H1 (cell line): ENCODE measurements at regions not wholly inside any gene's neighbourhood (a gene's known extent, or its start where the extent isn't known, plus 50 kb on each side); places are given as distances from the start of the nearest gene placed in this dataset.
"Not testable (repeated sequence)": the region's sequence is repeated elsewhere in the genome, so short reads cannot be mapped to it uniquely, and the experiment has no call there.

Source experiments
- CTCF ChIA-PET: fragments of 300-600 bp; sonication (Branson Sonifier 250); formaldehyde crosslinking; loops from one replicate; lab custom pipeline; 2021; ENCODE audit not compliant: partially characterized antibody; lab: Charles Lee
- POLR2A ChIA-PET: fragments of 300-600 bp; sonication (Branson Sonifier 250); formaldehyde crosslinking; loops from one replicate; lab custom pipeline; 2021; ENCODE audit warnings: inconsistent platforms; ENCODE audit not compliant: partially characterized antibody; lab: Charles Lee
- DNase-seq, 2 experiments: peaks; one replicate each; pipeline versions ENCODE4 v3.0.0 to v3.0.0-alpha.2; 2010 to 2022; ENCODE audit warnings: low spot score in 2 of 2, low read depth in 1 of 2, mixed read lengths in 1 of 2
- FAIRE-seq: peaks from 2 replicates; lab custom pipeline; 2011; peaks lifted over from hg19 to GRCh38; lab: Jason Lieb, UNC
- H2AFZ ChIP-seq: 2 replicates; pipeline ENCODE4 v1.8.1; 2012; ENCODE audit warnings: low read length, inconsistent platforms
- H2AK5ac ChIP-seq: 2 replicates; pipeline ENCODE4 v1.6.1; 2013; ENCODE audit warnings: low read depth, low read length
- H2BK120ac ChIP-seq: replicated peaks from 2 replicates; pipeline ENCODE3; 2013; ENCODE audit warnings: low read depth, low read length, inconsistent platforms
- H2BK12ac ChIP-seq: 2 replicates; pipeline ENCODE4 v1.6.1; 2013; ENCODE audit warnings: low read depth, low read length
- H2BK15ac ChIP-seq: 2 replicates; pipeline ENCODE4 v1.6.1; 2013; ENCODE audit warnings: low read length
- H2BK20ac ChIP-seq: 2 replicates; pipeline ENCODE4 v1.6.1; 2013; ENCODE audit warnings: low read length
- H2BK5ac ChIP-seq: 2 replicates; pipeline ENCODE4 v1.6.1; 2013; ENCODE audit warnings: low read depth, low read length
- H3K14ac ChIP-seq: 2 replicates; pipeline ENCODE4 v1.6.1; 2013; ENCODE audit warnings: inconsistent platforms; ENCODE audit not compliant: insufficient read length
- H3K18ac ChIP-seq: 2 replicates; pipeline ENCODE4 v1.6.1; 2013; ENCODE audit warnings: low read length; ENCODE audit errors: extremely low read depth
- H3K23ac ChIP-seq: 2 replicates; pipeline ENCODE4 v1.6.1; 2013; ENCODE audit warnings: inconsistent platforms; ENCODE audit not compliant: insufficient read length
- H3K23me2 ChIP-seq: 2 replicates; pipeline ENCODE4 v1.6.1; 2013; ENCODE audit warnings: low read depth, low read length
- H3K27ac ChIP-seq: 2 replicates; pipeline ENCODE4 v1.6.1; 2011; ENCODE audit warnings: low read depth, low read length, inconsistent platforms
- H3K27me3 ChIP-seq, 4 experiments: replicated peaks in 1 of 4; 1 replicate in 1 of 4; 2 replicates in 3 of 4; pipeline versions ENCODE4 v1.6.1 to v1.8.1; 2011 to 2013; ENCODE audit warnings: low read length in 3 of 4, mild to moderate bottlenecking in 3 of 4, inconsistent platforms in 2 of 4, mixed read lengths in 2 of 4, moderate library complexity in 1 of 4; ENCODE audit not compliant: control insufficient read depth in 3 of 4, insufficient read depth in 3 of 4; ENCODE audit errors: extremely low read depth in 1 of 4
- H3K36me3 ChIP-seq, 4 experiments: 2 replicates each; pipeline versions ENCODE4 v1.6.1 to v1.8.1; 2011 to 2013; ENCODE audit warnings: mild to moderate bottlenecking in 4 of 4, low read length in 3 of 4, moderate library complexity in 2 of 4, control low read depth in 1 of 4, inconsistent platforms in 1 of 4; ENCODE audit not compliant: insufficient read depth in 4 of 4, control insufficient read depth in 2 of 4
- H3K4ac ChIP-seq: replicated peaks from 2 replicates; pipeline ENCODE3; 2013; ENCODE audit warnings: low read length, low read depth, mixed read lengths, inconsistent platforms; ENCODE audit not compliant: insufficient read length
- H3K4me1 ChIP-seq, 4 experiments: replicated peaks in 1 of 4; 1 replicate in 1 of 4; 2 replicates in 3 of 4; pipeline versions ENCODE4 v1.6.1 to v1.8.1; 2011 to 2013; ENCODE audit warnings: low read length in 3 of 4, inconsistent platforms in 2 of 4, mixed read lengths in 1 of 4; ENCODE audit not compliant: insufficient read depth in 4 of 4, control insufficient read depth in 3 of 4
- H3K4me2 ChIP-seq, 2 experiments: 2 replicates each; pipeline versions ENCODE4 v1.6.1 to v1.8.1; 2011 to 2013; ENCODE audit warnings: low read depth in 2 of 2, low read length in 2 of 2, control low read depth in 1 of 2, inconsistent platforms in 1 of 2, mild to moderate bottlenecking in 1 of 2; ENCODE audit not compliant: insufficient read depth in 1 of 2
- H3K4me3 ChIP-seq, 4 experiments: fragments of 200-600, 300-600 bp in 1 of 4; sonication (generic), shearing (Covaris generic), sonication (Bioruptor Twin) in 1 of 4; 2 replicates each; pipeline versions ENCODE4 v1.5.1 to v1.8.1; 2011 to 2016; ENCODE audit warnings: low read length in 4 of 4, low read depth in 3 of 4, control low read depth in 2 of 4, inconsistent platforms in 2 of 4, mild to moderate bottlenecking in 2 of 4, mixed read lengths in 1 of 4, moderate library complexity in 1 of 4; ENCODE audit not compliant: insufficient read depth in 2 of 4; ENCODE audit errors: extremely low read depth in 1 of 4
- H3K56ac ChIP-seq: replicated peaks from 2 replicates; pipeline ENCODE3; 2013; ENCODE audit warnings: low read depth, mild to moderate bottlenecking, mixed read lengths, low read length, inconsistent platforms; ENCODE audit not compliant: insufficient read length
- H3K79me1 ChIP-seq: 2 replicates; pipeline ENCODE4 v1.6.1; 2013; ENCODE audit warnings: low read depth, low read length, control low read depth
- H3K79me2 ChIP-seq, 2 experiments: 2 replicates each; pipeline versions ENCODE4 v1.6.1 to v1.8.1; 2012 to 2013; ENCODE audit warnings: low read length in 2 of 2, mild to moderate bottlenecking in 2 of 2, inconsistent platforms in 1 of 2; ENCODE audit not compliant: insufficient read depth in 2 of 2, control insufficient read depth in 1 of 2
- H3K9ac ChIP-seq, 4 experiments: replicated peaks in 1 of 4; 1 replicate in 1 of 4; 2 replicates in 3 of 4; pipeline versions ENCODE4 v1.6.1 to v1.8.1; 2011 to 2013; ENCODE audit warnings: low read depth in 3 of 4, low read length in 3 of 4, control low read depth in 2 of 4, mild to moderate bottlenecking in 2 of 4, moderate library complexity in 2 of 4, inconsistent platforms in 1 of 4; ENCODE audit errors: extremely low read depth in 1 of 4
- H3K9me3 ChIP-seq, 2 experiments: 2 replicates each; pipeline versions ENCODE4 v1.6.1 to v1.8.1; 2012 to 2013; ENCODE audit warnings: mild to moderate bottlenecking in 2 of 2, moderate library complexity in 2 of 2, control low read depth in 1 of 2, inconsistent platforms in 1 of 2, low read depth in 1 of 2, low read length in 1 of 2, mixed read lengths in 1 of 2; ENCODE audit not compliant: insufficient read depth in 2 of 2
- H4K20me1 ChIP-seq, 2 experiments: replicated peaks in 1 of 2; 2 replicates each; pipeline versions ENCODE3 to v1.8.1; 2011 to 2013; ENCODE audit warnings: inconsistent platforms in 2 of 2, low read length in 2 of 2, mild to moderate bottlenecking in 1 of 2; ENCODE audit not compliant: insufficient read depth in 2 of 2, control insufficient read depth in 1 of 2
- H4K5ac ChIP-seq: 2 replicates; pipeline ENCODE4 v1.6.1; 2013; ENCODE audit warnings: low read length, low read depth, mixed read lengths, inconsistent platforms; ENCODE audit not compliant: insufficient read length
- H4K8ac ChIP-seq: 2 replicates; pipeline ENCODE4 v1.8.0; 2013; ENCODE audit warnings: mild to moderate bottlenecking, moderate library complexity, low read length, inconsistent platforms; ENCODE audit not compliant: insufficient read depth; ENCODE audit errors: extremely low read depth
- H4K91ac ChIP-seq: replicated peaks from 2 replicates; pipeline ENCODE3; 2013; ENCODE audit warnings: low read length, mixed read lengths, inconsistent platforms; ENCODE audit not compliant: insufficient read length
- WGBS, 2 experiments: shearing (Covaris generic) in 1 of 2; methylation state at CpG; one replicate each; pipeline versions ENCODE4 v1.1.6 to v1.1.7; 2013 to 2015; ENCODE audit warnings: low lambda C conversion rate in 2 of 2, mixed read lengths in 2 of 2, inconsistent platforms in 1 of 2, low coverage in 1 of 2, missing lambda C conversion rate in 1 of 2; ENCODE audit not compliant: insufficient replicate concordance in 2 of 2, insufficient coverage in 1 of 2, insufficient read length in 1 of 2; ENCODE audit errors: extremely low coverage in 1 of 2, missing lambda C conversion rate in 1 of 2; 5-methylcytosine and 5-hydroxymethylcytosine counted together

GRCh38 chr21:5119179-5119578, 5402.2 kb upstream of the TPTE start:
- H3K56ac ChIP-seq, FAIRE-seq, H2AK5ac ChIP-seq, H4K5ac ChIP-seq, H2BK15ac ChIP-seq, H3K4me3 ChIP-seq, H2BK20ac ChIP-seq, H3K23ac ChIP-seq, H3K4me1 ChIP-seq, H3K79me1 ChIP-seq, H3K9me3 ChIP-seq, H4K8ac ChIP-seq, H2BK5ac ChIP-seq, H3K4me2 ChIP-seq, H3K4ac ChIP-seq, H3K9ac ChIP-seq, CTCF ChIA-PET, H3K18ac ChIP-seq, H3K36me3 ChIP-seq, H3K79me2 ChIP-seq, H2BK12ac ChIP-seq, H4K20me1 ChIP-seq, H4K91ac ChIP-seq, H2AFZ ChIP-seq, H3K27ac ChIP-seq, H2BK120ac ChIP-seq, H3K23me2 ChIP-seq, POLR2A ChIA-PET, H3K14ac ChIP-seq, DNase-seq, H3K27me3 ChIP-seq: not testable (repeated sequence)
- 93% methylated on average over 3 of the region's 8 CpGs; no CpG with 5 or more reads in 1 of the 2 experiments for WGBS, 2 experiments

- not testable (repeated sequence) for H2AK5ac ChIP-seq, FAIRE-seq
Measured at GRCh38 chr21:5121399-5121798, 5400.0 kb upstream of the TPTE start.

More at GRCh38 chr21:5121399-5121798, 5400.0 kb upstream of the TPTE start:
- H2BK120ac ChIP-seq, H3K4me1 ChIP-seq, H3K4ac ChIP-seq, H3K23ac ChIP-seq, H3K79me2 ChIP-seq, H3K4me2 ChIP-seq, CTCF ChIA-PET, H3K23me2 ChIP-seq, H3K36me3 ChIP-seq, H4K91ac ChIP-seq, H2BK12ac ChIP-seq, H4K20me1 ChIP-seq, H4K8ac ChIP-seq, H3K18ac ChIP-seq, POLR2A ChIA-PET, H3K14ac ChIP-seq, H2BK5ac ChIP-seq, H4K5ac ChIP-seq, H3K56ac ChIP-seq, H3K9ac ChIP-seq, H3K27me3 ChIP-seq, H3K79me1 ChIP-seq, H2AFZ ChIP-seq, H3K9me3 ChIP-seq, H3K4me3 ChIP-seq, H3K27ac ChIP-seq, H2BK15ac ChIP-seq, H2BK20ac ChIP-seq, DNase-seq: not testable (repeated sequence)
- WGBS, 2 experiments = 89% methylated on average over 4 of the region's 14 CpGs; no CpG with 5 or more reads in 1 of the 2 experiments
